DMS153 treated with DMSO at 0.1 percent for 48 hours (cell line): ENCODE measurements at regions not wholly inside any gene's neighbourhood (a gene's known extent, or its start where the extent isn't known, plus 50 kb on each side); places are given as distances from the start of the nearest gene placed in this dataset.

Experiments
- DNase-seq: peaks from one replicate; lab custom pipeline; 2025; ENCODE audit not compliant: unreplicated experiment; lab: John Stamatoyannopoulos, UW

GRCh38 chr17:65368341-65368740 lies 193.1 kb downstream of the AXIN2 start:
- no peak for DNase-seq

- no peak for DNase-seq
Measured at GRCh38 chr17:65366102-65366844, 195.2 kb downstream of the AXIN2 start.

GRCh38 chr17:65365169-65365568 lies 196.3 kb downstream of the AXIN2 start:
- no peak for DNase-seq

- DNase-seq: no peak
Measured at GRCh38 chr17:65364438-65364837, 197.0 kb downstream of the AXIN2 start.

- peak; percentile 4 for DNase-seq
Measured at GRCh38 chr17:65362826-65363225, 198.6 kb downstream of the AXIN2 start.

- DNase-seq: no peak
Measured at GRCh38 chr17:65360961-65361552, 200.4 kb downstream of the AXIN2 start.

GRCh38 chr17:65359016-65359415 lies 202.4 kb downstream of the AXIN2 start:
- DNase-seq: no peak

- no peak for DNase-seq
Measured at GRCh38 chr17:65356536-65356935, 204.9 kb downstream of the AXIN2 start.

GRCh38 chr17:65355246-65355645 lies 206.2 kb downstream of the AXIN2 start:
- DNase-seq: no peak

GRCh38 chr17:65349916-65350315 lies 211.5 kb downstream of the AXIN2 start:
- no peak for DNase-seq

- no peak for DNase-seq
Measured at GRCh38 chr17:65346166-65346565, 209.0 kb downstream of the RGS9 start.

- no peak for DNase-seq
Measured at GRCh38 chr17:65345261-65346005, 208.3 kb downstream of the RGS9 start.

- DNase-seq: no peak
Measured at GRCh38 chr17:65340401-65340800, 203.2 kb downstream of the RGS9 start.

GRCh38 chr17:65334406-65334805 lies 197.2 kb downstream of the RGS9 start:
- no peak for DNase-seq

GRCh38 chr17:65332779-65333178 lies 195.6 kb downstream of the RGS9 start:
- DNase-seq: no peak

GRCh38 chr17:65332375-65332774 lies 195.2 kb downstream of the RGS9 start:
- DNase-seq: no peak

- no peak for DNase-seq
Measured at GRCh38 chr17:65328567-65328966, 191.4 kb downstream of the RGS9 start.

- no peak for DNase-seq
Measured at GRCh38 chr17:65324611-65325342, 187.6 kb downstream of the RGS9 start.

- no peak for DNase-seq
Measured at GRCh38 chr17:65323049-65323448, 185.9 kb downstream of the RGS9 start.

- DNase-seq: no peak
Measured at GRCh38 chr17:65320820-65321219, 183.7 kb downstream of the RGS9 start.

GRCh38 chr17:65314212-65314611 lies 177.0 kb downstream of the RGS9 start:
- DNase-seq: no peak
